H1 (cell line): ENCODE measurements at regions not wholly inside any gene's neighbourhood (a gene's known extent, or its start where the extent isn't known, plus 50 kb on each side); places are given as distances from the start of the nearest gene placed in this dataset.

Experiments
- CTCF ChIA-PET: fragments of 300-600 bp; sonication (Branson Sonifier 250); formaldehyde crosslinking; loops from one replicate; lab custom pipeline; 2021; ENCODE audit not compliant: partially characterized antibody; lab: Charles Lee
- POLR2A ChIA-PET: fragments of 300-600 bp; sonication (Branson Sonifier 250); formaldehyde crosslinking; loops from one replicate; lab custom pipeline; 2021; ENCODE audit warnings: inconsistent platforms; ENCODE audit not compliant: partially characterized antibody; lab: Charles Lee
- DNase-seq, 2 experiments: peaks; one replicate each; pipeline versions ENCODE4 v3.0.0 to v3.0.0-alpha.2; 2010 to 2022; ENCODE audit warnings: low spot score in 2 of 2, low read depth in 1 of 2, mixed read lengths in 1 of 2
- FAIRE-seq: peaks from 2 replicates; lab custom pipeline; 2011; peaks lifted over from hg19 to GRCh38; lab: Jason Lieb, UNC
- H2AFZ ChIP-seq: 2 replicates; pipeline ENCODE4 v1.8.1; 2012; ENCODE audit warnings: low read length, inconsistent platforms
- H2AK5ac ChIP-seq: 2 replicates; pipeline ENCODE4 v1.6.1; 2013; ENCODE audit warnings: low read depth, low read length
- H2BK120ac ChIP-seq: replicated peaks from 2 replicates; pipeline ENCODE3; 2013; ENCODE audit warnings: low read depth, low read length, inconsistent platforms
- H2BK12ac ChIP-seq: 2 replicates; pipeline ENCODE4 v1.6.1; 2013; ENCODE audit warnings: low read depth, low read length
- H2BK15ac ChIP-seq: 2 replicates; pipeline ENCODE4 v1.6.1; 2013; ENCODE audit warnings: low read length
- H2BK20ac ChIP-seq: 2 replicates; pipeline ENCODE4 v1.6.1; 2013; ENCODE audit warnings: low read length
- H2BK5ac ChIP-seq: 2 replicates; pipeline ENCODE4 v1.6.1; 2013; ENCODE audit warnings: low read depth, low read length
- H3K14ac ChIP-seq: 2 replicates; pipeline ENCODE4 v1.6.1; 2013; ENCODE audit warnings: inconsistent platforms; ENCODE audit not compliant: insufficient read length
- H3K18ac ChIP-seq: 2 replicates; pipeline ENCODE4 v1.6.1; 2013; ENCODE audit warnings: low read length; ENCODE audit errors: extremely low read depth
- H3K23ac ChIP-seq: 2 replicates; pipeline ENCODE4 v1.6.1; 2013; ENCODE audit warnings: inconsistent platforms; ENCODE audit not compliant: insufficient read length
- H3K23me2 ChIP-seq: 2 replicates; pipeline ENCODE4 v1.6.1; 2013; ENCODE audit warnings: low read depth, low read length
- H3K27ac ChIP-seq: 2 replicates; pipeline ENCODE4 v1.6.1; 2011; ENCODE audit warnings: low read depth, low read length, inconsistent platforms
- H3K27me3 ChIP-seq, 4 experiments: replicated peaks in 1 of 4; 1 replicate in 1 of 4; 2 replicates in 3 of 4; pipeline versions ENCODE4 v1.6.1 to v1.8.1; 2011 to 2013; ENCODE audit warnings: low read length in 3 of 4, mild to moderate bottlenecking in 3 of 4, inconsistent platforms in 2 of 4, mixed read lengths in 2 of 4, moderate library complexity in 1 of 4; ENCODE audit not compliant: control insufficient read depth in 3 of 4, insufficient read depth in 3 of 4; ENCODE audit errors: extremely low read depth in 1 of 4
- H3K36me3 ChIP-seq, 4 experiments: 2 replicates each; pipeline versions ENCODE4 v1.6.1 to v1.8.1; 2011 to 2013; ENCODE audit warnings: mild to moderate bottlenecking in 4 of 4, low read length in 3 of 4, moderate library complexity in 2 of 4, control low read depth in 1 of 4, inconsistent platforms in 1 of 4; ENCODE audit not compliant: insufficient read depth in 4 of 4, control insufficient read depth in 2 of 4
- H3K4ac ChIP-seq: replicated peaks from 2 replicates; pipeline ENCODE3; 2013; ENCODE audit warnings: low read length, low read depth, mixed read lengths, inconsistent platforms; ENCODE audit not compliant: insufficient read length
- H3K4me1 ChIP-seq, 4 experiments: replicated peaks in 1 of 4; 1 replicate in 1 of 4; 2 replicates in 3 of 4; pipeline versions ENCODE4 v1.6.1 to v1.8.1; 2011 to 2013; ENCODE audit warnings: low read length in 3 of 4, inconsistent platforms in 2 of 4, mixed read lengths in 1 of 4; ENCODE audit not compliant: insufficient read depth in 4 of 4, control insufficient read depth in 3 of 4
- H3K4me2 ChIP-seq, 2 experiments: 2 replicates each; pipeline versions ENCODE4 v1.6.1 to v1.8.1; 2011 to 2013; ENCODE audit warnings: low read depth in 2 of 2, low read length in 2 of 2, control low read depth in 1 of 2, inconsistent platforms in 1 of 2, mild to moderate bottlenecking in 1 of 2; ENCODE audit not compliant: insufficient read depth in 1 of 2
- H3K4me3 ChIP-seq, 4 experiments: fragments of 200-600, 300-600 bp in 1 of 4; sonication (generic), shearing (Covaris generic), sonication (Bioruptor Twin) in 1 of 4; 2 replicates each; pipeline versions ENCODE4 v1.5.1 to v1.8.1; 2011 to 2016; ENCODE audit warnings: low read length in 4 of 4, low read depth in 3 of 4, control low read depth in 2 of 4, inconsistent platforms in 2 of 4, mild to moderate bottlenecking in 2 of 4, mixed read lengths in 1 of 4, moderate library complexity in 1 of 4; ENCODE audit not compliant: insufficient read depth in 2 of 4; ENCODE audit errors: extremely low read depth in 1 of 4
- H3K56ac ChIP-seq: replicated peaks from 2 replicates; pipeline ENCODE3; 2013; ENCODE audit warnings: low read depth, mild to moderate bottlenecking, mixed read lengths, low read length, inconsistent platforms; ENCODE audit not compliant: insufficient read length
- H3K79me1 ChIP-seq: 2 replicates; pipeline ENCODE4 v1.6.1; 2013; ENCODE audit warnings: low read depth, low read length, control low read depth
- H3K79me2 ChIP-seq, 2 experiments: 2 replicates each; pipeline versions ENCODE4 v1.6.1 to v1.8.1; 2012 to 2013; ENCODE audit warnings: low read length in 2 of 2, mild to moderate bottlenecking in 2 of 2, inconsistent platforms in 1 of 2; ENCODE audit not compliant: insufficient read depth in 2 of 2, control insufficient read depth in 1 of 2
- H3K9ac ChIP-seq, 4 experiments: replicated peaks in 1 of 4; 1 replicate in 1 of 4; 2 replicates in 3 of 4; pipeline versions ENCODE4 v1.6.1 to v1.8.1; 2011 to 2013; ENCODE audit warnings: low read depth in 3 of 4, low read length in 3 of 4, control low read depth in 2 of 4, mild to moderate bottlenecking in 2 of 4, moderate library complexity in 2 of 4, inconsistent platforms in 1 of 4; ENCODE audit errors: extremely low read depth in 1 of 4
- H3K9me3 ChIP-seq, 2 experiments: 2 replicates each; pipeline versions ENCODE4 v1.6.1 to v1.8.1; 2012 to 2013; ENCODE audit warnings: mild to moderate bottlenecking in 2 of 2, moderate library complexity in 2 of 2, control low read depth in 1 of 2, inconsistent platforms in 1 of 2, low read depth in 1 of 2, low read length in 1 of 2, mixed read lengths in 1 of 2; ENCODE audit not compliant: insufficient read depth in 2 of 2
- H4K20me1 ChIP-seq, 2 experiments: replicated peaks in 1 of 2; 2 replicates each; pipeline versions ENCODE3 to v1.8.1; 2011 to 2013; ENCODE audit warnings: inconsistent platforms in 2 of 2, low read length in 2 of 2, mild to moderate bottlenecking in 1 of 2; ENCODE audit not compliant: insufficient read depth in 2 of 2, control insufficient read depth in 1 of 2
- H4K5ac ChIP-seq: 2 replicates; pipeline ENCODE4 v1.6.1; 2013; ENCODE audit warnings: low read length, low read depth, mixed read lengths, inconsistent platforms; ENCODE audit not compliant: insufficient read length
- H4K8ac ChIP-seq: 2 replicates; pipeline ENCODE4 v1.8.0; 2013; ENCODE audit warnings: mild to moderate bottlenecking, moderate library complexity, low read length, inconsistent platforms; ENCODE audit not compliant: insufficient read depth; ENCODE audit errors: extremely low read depth
- H4K91ac ChIP-seq: replicated peaks from 2 replicates; pipeline ENCODE3; 2013; ENCODE audit warnings: low read length, mixed read lengths, inconsistent platforms; ENCODE audit not compliant: insufficient read length
- BRCA1 ChIP-seq: IDR thresholded peaks from 2 replicates; pipeline ENCODE4 v1.6.1; 2012; ENCODE audit warnings: low read depth, low read length, improper control_type of control experiment
- CEBPB ChIP-seq: IDR thresholded peaks from 2 replicates; pipeline ENCODE4 v1.6.1; 2012; ENCODE audit warnings: low read depth, low read length
- CHD2 ChIP-seq: IDR thresholded peaks from 2 replicates; pipeline ENCODE4 v1.6.1; 2012; ENCODE audit warnings: low read length, improper control_type of control experiment
- CREB1 ChIP-seq: IDR thresholded peaks from 2 replicates; pipeline ENCODE4 v1.6.1; 2012; ENCODE audit warnings: inconsistent platforms
- GABPA ChIP-seq: IDR thresholded peaks from 2 replicates; pipeline ENCODE4 v1.6.1; 2011; ENCODE audit warnings: mild to moderate bottlenecking, low read length, moderate library complexity, borderline replicate concordance; ENCODE audit not compliant: insufficient read depth
- HDAC6 ChIP-seq: IDR thresholded peaks from one replicate; pipeline ENCODE4 v1.7.1; 2012; ENCODE audit warnings: low read depth, mild to moderate bottlenecking, inconsistent platforms, low read length, moderate library complexity
- KDM4A ChIP-seq: IDR thresholded peaks from one replicate; pipeline ENCODE4 v1.7.1; 2012; ENCODE audit warnings: low read depth, mild to moderate bottlenecking, moderate library complexity, low read length, inconsistent platforms; ENCODE audit not compliant: severe bottlenecking
- KDM5A ChIP-seq: fragments of 200-600 bp; IDR thresholded peaks from 2 replicates; pipeline ENCODE4 v1.7.1; 2012; ENCODE audit warnings: mild to moderate bottlenecking, low read length, inconsistent platforms, mixed read lengths
- RFX5 ChIP-seq: IDR thresholded peaks from 2 replicates; pipeline ENCODE4 v1.6.1; 2011; ENCODE audit warnings: low read depth, low read length, improper control_type of control experiment, borderline replicate concordance
- RNF2 ChIP-seq: fragments of 200-900, 300-1000 bp; sonication (generic); IDR thresholded peaks from 2 replicates; pipeline ENCODE4 v1.7.1; 2016; ENCODE audit warnings: borderline replicate concordance, low read depth, mild to moderate bottlenecking, antibody characterized with exemption, low read length; ENCODE audit not compliant: poor library complexity, severe bottlenecking; ENCODE audit errors: missing control alignments
- SIN3A ChIP-seq, 2 experiments: IDR thresholded peaks in 1 of 2; conservative IDR thresholded peaks in 1 of 2; 2 replicates each; pipeline ENCODE4 v1.6.1; 2011 to 2012; ENCODE audit warnings: low read length in 2 of 2, improper control_type of control experiment in 1 of 2, low read depth in 1 of 2, mild to moderate bottlenecking in 1 of 2
- SP2 ChIP-seq: IDR thresholded peaks from 2 replicates; pipeline ENCODE4 v1.6.1; 2012; ENCODE audit warnings: mild to moderate bottlenecking, low read length, inconsistent platforms
- SUZ12 ChIP-seq: fragments of 200-600 bp; sonication (generic); IDR thresholded peaks from 2 replicates; pipeline ENCODE4 v1.6.1; 2012; ENCODE audit warnings: mild to moderate bottlenecking, inconsistent platforms, low read length, moderate library complexity, mixed read lengths
- TAF1 ChIP-seq: IDR thresholded peaks from 2 replicates; pipeline ENCODE4 v1.6.1; 2011; ENCODE audit warnings: mild to moderate bottlenecking, low read depth, low read length
- TAF7 ChIP-seq: optimal IDR thresholded peaks from 2 replicates; pipeline ENCODE3; 2011; ENCODE audit warnings: low read depth, mild to moderate bottlenecking, inconsistent platforms, low read length, moderate library complexity, borderline replicate concordance
- WGBS, 2 experiments: shearing (Covaris generic) in 1 of 2; methylation state at CpG; one replicate each; pipeline versions ENCODE4 v1.1.6 to v1.1.7; 2013 to 2015; ENCODE audit warnings: low lambda C conversion rate in 2 of 2, mixed read lengths in 2 of 2, inconsistent platforms in 1 of 2, low coverage in 1 of 2, missing lambda C conversion rate in 1 of 2; ENCODE audit not compliant: insufficient replicate concordance in 2 of 2, insufficient coverage in 1 of 2, insufficient read length in 1 of 2; ENCODE audit errors: extremely low coverage in 1 of 2, missing lambda C conversion rate in 1 of 2; 5-methylcytosine and 5-hydroxymethylcytosine counted together

- Histone ChIP-seq H4K8ac (no peak overlapping the region), H4K5ac (no peak overlapping the region), H2BK20ac (no peak overlapping the region), H2BK120ac (peak overlapping the region; percentile 33), H3K79me2 (no peaks in the 10 kb centered on the region), H3K23ac (no peak overlapping the region), H3K56ac (no peak overlapping the region), H3K4ac (no peak overlapping the region), H3K27ac (no peak overlapping the region), H2BK12ac (no peak overlapping the region), H3K79me1 (no peaks in the 10 kb centered on the region), H3K4me1 (no peaks in the 10 kb centered on the region), H2AK5ac (no peak overlapping the region), H3K36me3 (no peaks in the 10 kb centered on the region), H4K20me1 (no peaks in the 10 kb centered on the region), H3K27me3 (no peaks in the 10 kb centered on the region), H3K18ac (no peak overlapping the region), H3K4me2 (no peak overlapping the region), H2BK15ac (no peak overlapping the region), H2AFZ (no peak overlapping the region), H4K91ac (no peak overlapping the region), H3K14ac (no peak overlapping the region), H3K9ac (no peak overlapping the region), H3K4me3 (no peak overlapping the region), H3K9me3 (no peaks in the 10 kb centered on the region), H3K23me2 (no peaks in the 10 kb centered on the region), H2BK5ac (no peak overlapping the region)
- peak in 1 of 2 experiments; percentile 26 for DNase-seq
- ChIA-PET POLR2A (no interaction called here), CTCF (no interaction called here)
- no peak for FAIRE-seq
- TF ChIP-seq GABPA, result no peak
- TF ChIP-seq KDM4A, result no peak
- no peak for TF ChIP-seq SP2
- no peak for TF ChIP-seq KDM5A
- no peak for TF ChIP-seq TAF7
- TF ChIP-seq BRCA1, result no peak
- TF ChIP-seq SIN3A (conservative IDR thresholded peaks at IDR 0.05 in 1 of 2, IDR thresholded peaks at IDR 0.05 in 1 of 2; ENCODE audit: low read depth in 1 of 2, low read length in 2 of 2), result no peak
- TF ChIP-seq RFX5, result no peak
- no peak for TF ChIP-seq CREB1
- no peak for TF ChIP-seq TAF1
- TF ChIP-seq CHD2, result no peak
- TF ChIP-seq CEBPB, result no peak
- TF ChIP-seq SUZ12, result no peak
- no peak for TF ChIP-seq RNF2
- TF ChIP-seq HDAC6, result no peak
- WGBS, 2 experiments, result 85% methylated on average over 7 of the region's 7 CpGs; no CpG with 5 or more reads in 1 of the 2 experiments
These were observed 194.4 kb downstream of the EMP1 start for GRCh38 chr12:13390918-13391317.
